ENCODE measurements at regions not wholly inside any gene's neighbourhood (a gene's known extent, or its start where the extent isn't known, plus 50 kb on each side); places are given as distances from the start of the nearest gene placed in this dataset.

- no peak overlapping the region for H3K4me3 ChIP-seq (replicated peaks; ENCODE audit: low read depth, low read length)
- DNase-seq (ENCODE audit: low read depth) = no peak
- TF ChIP-seq CTCF (IDR thresholded peaks at IDR 0.05; ENCODE audit: low read length, missing control alignments) = no peak
Observed at GRCh38 chr21:27589781-27590180, 622.9 kb upstream of the ADAMTS5 start.

- no peak for DNase-seq (ENCODE audit: low read depth)
- no peak overlapping the region for H3K4me3 ChIP-seq (replicated peaks; ENCODE audit: low read depth, low read length)
- no peak for TF ChIP-seq CTCF (IDR thresholded peaks at IDR 0.05; ENCODE audit: low read length, missing control alignments)
Observed at GRCh38 chr21:27586986-27587385, 620.1 kb upstream of the ADAMTS5 start.

GRCh38 chr21:27586326-27586725 lies 619.4 kb upstream of the ADAMTS5 start:
- no peak for DNase-seq (ENCODE audit: low read depth)
- H3K4me3 ChIP-seq (replicated peaks; ENCODE audit: low read depth, low read length) = no peak overlapping the region
- no peak for TF ChIP-seq CTCF (IDR thresholded peaks at IDR 0.05; ENCODE audit: low read length, missing control alignments)

GRCh38 chr21:27584256-27584655 lies 617.4 kb upstream of the ADAMTS5 start:
- H3K4me3 ChIP-seq (replicated peaks; ENCODE audit: low read depth, low read length) = no peak overlapping the region
- DNase-seq (ENCODE audit: low read depth) = no peak
- no peak for TF ChIP-seq CTCF (IDR thresholded peaks at IDR 0.05; ENCODE audit: low read length, missing control alignments)

- TF ChIP-seq CTCF (IDR thresholded peaks at IDR 0.05; ENCODE audit: low read length, missing control alignments) = no peak
- no peak for DNase-seq (ENCODE audit: low read depth)
- no peak overlapping the region for H3K4me3 ChIP-seq (replicated peaks; ENCODE audit: low read depth, low read length)
Observed at GRCh38 chr21:27582948-27583430, 616.1 kb upstream of the ADAMTS5 start.

- TF ChIP-seq CTCF (IDR thresholded peaks at IDR 0.05; ENCODE audit: low read length, missing control alignments) = no peak
- no peak overlapping the region for H3K4me3 ChIP-seq (replicated peaks; ENCODE audit: low read depth, low read length)
- no peak for DNase-seq (ENCODE audit: low read depth)
Observed at GRCh38 chr21:27582246-27582947, 615.5 kb upstream of the ADAMTS5 start.

GRCh38 chr21:27581168-27581567 lies 614.3 kb upstream of the ADAMTS5 start:
- H3K4me3 ChIP-seq (replicated peaks; ENCODE audit: low read depth, low read length) = no peak overlapping the region
- DNase-seq (ENCODE audit: low read depth) = no peak
- no peak for TF ChIP-seq CTCF (IDR thresholded peaks at IDR 0.05; ENCODE audit: low read length, missing control alignments)
